ENCODE measurements at regions not wholly inside any gene's neighbourhood (a gene's known extent, or its start where the extent isn't known, plus 50 kb on each side); places are given as distances from the start of the nearest gene placed in this dataset.
"Not testable (repeated sequence)": the region's sequence is repeated elsewhere in the genome, so short reads cannot be mapped to it uniquely, and the experiment has no call there.

GRCh38 chr9:28092981-28093936, 520.0 kb upstream of the C9orf72 start:
- DNase-seq (ENCODE audit: low read depth in 2 of 2): no peak

GRCh38 chr9:28101509-28101908, 528.2 kb upstream of the C9orf72 start:
- no peak for DNase-seq (ENCODE audit: low read depth in 2 of 2)

GRCh38 chr9:28105001-28105400, 531.7 kb upstream of the C9orf72 start:
- no peak for DNase-seq (ENCODE audit: low read depth in 2 of 2)

GRCh38 chr9:28120184-28120583, 546.9 kb upstream of the C9orf72 start:
- no peak for DNase-seq (ENCODE audit: low read depth in 2 of 2)

- no peak for DNase-seq (ENCODE audit: low read depth in 2 of 2)
Observed at GRCh38 chr9:28120626-28121025, 547.3 kb upstream of the C9orf72 start.

GRCh38 chr9:28121366-28121765, 548.1 kb upstream of the C9orf72 start:
- no peak for DNase-seq (ENCODE audit: low read depth in 2 of 2)

GRCh38 chr9:28124917-28125316, 551.6 kb upstream of the C9orf72 start:
- DNase-seq (ENCODE audit: low read depth in 2 of 2): no peak

GRCh38 chr9:28127101-28127500, 553.8 kb upstream of the C9orf72 start:
- DNase-seq (ENCODE audit: low read depth in 2 of 2): no peak

- no peak for DNase-seq (ENCODE audit: low read depth in 2 of 2)
Observed at GRCh38 chr9:28134446-28134976, 561.2 kb upstream of the C9orf72 start.

GRCh38 chr9:28135549-28135948, 562.3 kb upstream of the C9orf72 start:
- DNase-seq (ENCODE audit: low read depth in 2 of 2): no peak

- DNase-seq (ENCODE audit: low read depth in 2 of 2): no peak
Observed at GRCh38 chr9:28136113-28136512, 562.8 kb upstream of the C9orf72 start.

GRCh38 chr9:28147430-28147829, 574.1 kb upstream of the C9orf72 start:
- not testable (repeated sequence) for DNase-seq (ENCODE audit: low read depth in 2 of 2)

- DNase-seq (ENCODE audit: low read depth in 2 of 2): not testable (repeated sequence)
Observed at GRCh38 chr9:28147923-28148597, 574.8 kb upstream of the C9orf72 start.

GRCh38 chr9:28149361-28150050, 576.2 kb upstream of the C9orf72 start:
- not testable (repeated sequence) for DNase-seq (ENCODE audit: low read depth in 2 of 2)

- no peak for DNase-seq (ENCODE audit: low read depth in 2 of 2)
Observed at GRCh38 chr9:28155067-28155466, 581.8 kb upstream of the C9orf72 start.

GRCh38 chr9:28155671-28156070, 582.4 kb upstream of the C9orf72 start:
- no peak for DNase-seq (ENCODE audit: low read depth in 2 of 2)

- no peak for DNase-seq (ENCODE audit: low read depth in 2 of 2)
Observed at GRCh38 chr9:28158451-28158850, 585.2 kb upstream of the C9orf72 start.

GRCh38 chr9:28163619-28164018, 590.3 kb upstream of the C9orf72 start:
- no peak for DNase-seq (ENCODE audit: low read depth in 2 of 2)

- DNase-seq (ENCODE audit: low read depth in 2 of 2): no peak
Observed at GRCh38 chr9:28166179-28166578, 592.9 kb upstream of the C9orf72 start.

GRCh38 chr9:28177142-28177541, 603.9 kb upstream of the C9orf72 start:
- no peak for DNase-seq (ENCODE audit: low read depth in 2 of 2)

- no peak for DNase-seq (ENCODE audit: low read depth in 2 of 2)
Observed at GRCh38 chr9:28177925-28178324, 604.6 kb upstream of the C9orf72 start.

- no peak for DNase-seq (ENCODE audit: low read depth in 2 of 2)
Observed at GRCh38 chr9:28179893-28180292, 606.6 kb upstream of the C9orf72 start.
